Hindlimb muscle (tissue), 1 donor: ENCODE measurements at regions not wholly inside any gene's neighbourhood (a gene's known extent, or its start where the extent isn't known, plus 50 kb on each side); places are given as distances from the start of the nearest gene placed in this dataset.

Experiments
- DNase-seq: peaks from one replicate; pipeline ENCODE4 v3.0.0-alpha.2; 2013

- DNase-seq: no peak
Observed at GRCh38 chr10:131804551-131805295, 96.1 kb upstream of the PPP2R2D start.

GRCh38 chr10:131805696-131806095, 95.1 kb upstream of the PPP2R2D start:
- no peak for DNase-seq

- DNase-seq: no peak
Observed at GRCh38 chr10:131806146-131806545, 94.7 kb upstream of the PPP2R2D start.

GRCh38 chr10:131806646-131807317, 94.0 kb upstream of the PPP2R2D start:
- DNase-seq: no peak

GRCh38 chr10:131808370-131808930, 92.4 kb upstream of the PPP2R2D start:
- DNase-seq: no peak

DNA sequence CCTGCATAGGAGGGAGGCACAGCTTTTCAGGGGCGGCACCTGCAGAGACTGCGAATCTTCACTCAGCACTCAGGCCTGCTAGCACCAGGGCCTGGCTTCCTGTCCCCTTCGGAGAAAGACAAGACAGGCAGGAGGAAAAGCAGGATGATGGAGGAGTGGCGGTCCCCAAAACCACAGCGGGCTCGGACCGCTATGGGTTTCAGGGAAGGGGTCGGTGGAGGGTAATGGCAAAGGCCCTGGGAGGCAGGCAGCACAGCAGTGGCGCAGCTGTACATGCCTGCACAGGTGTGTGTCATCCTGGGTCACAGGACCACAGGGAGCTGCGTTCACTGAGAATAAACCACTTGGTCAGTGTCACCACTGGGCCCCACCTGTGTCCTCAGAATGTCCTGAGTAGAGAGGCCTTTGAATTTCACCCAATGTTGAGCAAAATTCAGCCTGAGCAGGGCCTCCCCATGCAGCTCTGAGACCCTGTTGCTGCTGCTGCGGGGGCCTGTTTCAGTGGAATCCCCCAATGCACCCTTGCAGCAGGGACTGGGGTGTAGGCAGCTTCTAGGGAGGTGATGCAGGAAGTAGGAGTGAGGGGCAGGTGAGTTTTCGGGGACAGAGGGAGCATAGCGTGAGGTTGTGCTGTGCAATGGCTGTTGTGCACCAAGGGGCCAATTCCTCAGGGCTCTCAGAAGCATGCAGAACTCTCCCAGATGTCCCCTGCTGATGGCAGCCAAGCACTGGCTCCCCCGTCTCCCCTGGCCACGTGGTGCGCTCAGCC, 90.6 kb upstream of the PPP2R2D start:
- DNase-seq: no peak

DNA sequence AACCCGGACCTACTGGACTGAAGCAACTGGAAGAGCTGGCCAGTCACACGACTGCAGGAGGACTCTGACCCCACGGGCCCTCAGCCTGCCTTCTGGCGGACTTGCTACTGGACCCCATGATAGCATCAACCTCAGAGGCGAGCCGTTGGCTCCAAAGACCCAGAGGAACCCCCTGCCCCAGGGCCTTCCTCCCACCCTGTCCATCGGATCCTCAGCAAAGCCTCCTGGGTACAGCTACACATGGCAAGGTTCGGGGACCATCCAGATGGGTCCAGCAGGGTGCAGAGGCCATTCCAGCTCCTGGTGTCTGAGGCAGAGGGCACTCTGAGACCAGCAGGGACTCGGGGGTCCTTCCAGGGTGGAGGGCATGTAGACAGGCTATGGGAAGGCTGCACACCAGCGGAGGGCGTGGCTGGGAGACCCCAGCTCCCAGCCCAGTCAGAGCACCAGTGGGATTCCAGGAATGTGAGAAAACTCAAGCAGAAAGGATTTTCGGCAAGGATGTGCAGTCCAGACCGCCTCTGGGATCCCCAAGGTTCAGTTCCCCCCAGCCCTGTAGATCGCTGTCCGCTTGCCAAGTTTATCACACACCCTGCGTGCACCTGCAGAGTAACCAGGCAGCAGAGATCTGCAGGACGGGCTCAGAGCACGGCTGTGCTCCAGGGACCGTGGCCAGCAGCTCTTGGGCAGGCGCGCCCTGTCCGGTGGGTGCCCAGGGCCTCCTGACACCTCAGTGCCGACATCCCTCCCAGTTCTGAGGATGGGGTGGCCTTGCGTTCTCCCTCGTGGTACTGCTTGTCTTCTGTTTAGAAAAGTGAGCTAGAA, 89.8 kb upstream of the PPP2R2D start:
- no peak for DNase-seq

DNA sequence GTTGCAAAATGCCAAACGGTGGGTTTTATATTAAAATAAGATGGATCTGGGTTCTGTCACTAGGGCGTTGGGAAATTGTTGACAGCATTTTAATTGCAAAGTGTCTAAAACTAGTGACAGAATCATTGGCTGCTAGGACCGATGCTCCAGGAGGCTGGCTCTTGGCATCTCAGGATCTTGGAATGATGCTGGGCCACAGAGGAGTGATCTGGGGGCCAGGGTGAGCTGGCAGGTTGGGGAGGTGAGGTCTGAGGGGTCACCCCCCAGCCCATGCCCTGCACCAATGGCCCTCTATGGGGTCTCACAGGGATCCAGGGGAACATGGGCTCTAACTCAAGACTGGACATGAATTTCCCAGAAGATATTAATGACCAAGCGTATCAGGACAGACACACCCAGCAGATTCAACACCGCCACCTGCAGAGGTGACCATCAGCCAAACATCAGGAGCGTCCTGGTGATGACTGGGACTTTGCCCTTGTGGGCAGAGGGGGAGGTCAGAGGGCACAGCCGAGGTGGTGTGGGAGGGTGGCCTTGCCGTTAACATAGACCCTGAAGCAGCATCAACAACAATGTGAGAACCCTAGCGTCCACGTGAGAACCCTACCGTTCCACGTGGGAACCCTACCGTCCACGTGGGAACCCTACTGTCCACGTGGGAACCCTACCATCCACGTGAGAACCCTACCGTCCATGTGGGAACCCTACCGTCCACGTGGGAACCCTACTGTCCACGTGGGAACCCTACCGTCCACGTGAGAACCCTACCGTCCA, 89.0 kb upstream of the PPP2R2D start:
- no peak for DNase-seq

- no peak for DNase-seq
Observed at GRCh38 chr10:131812736-131813604, 87.8 kb upstream of the PPP2R2D start.

- DNase-seq: no peak
Observed at GRCh38 chr10:131814567-131815265, 86.1 kb upstream of the PPP2R2D start.

- DNase-seq: no peak
Observed at GRCh38 chr10:131815266-131816156, 85.3 kb upstream of the PPP2R2D start.

GRCh38 chr10:131816157-131816775, 84.5 kb upstream of the PPP2R2D start:
- no peak for DNase-seq

- DNase-seq: no peak
Observed at GRCh38 chr10:131816941-131817700, 83.7 kb upstream of the PPP2R2D start.

GRCh38 chr10:131817866-131818509, 82.8 kb upstream of the PPP2R2D start:
- no peak for DNase-seq

DNA sequence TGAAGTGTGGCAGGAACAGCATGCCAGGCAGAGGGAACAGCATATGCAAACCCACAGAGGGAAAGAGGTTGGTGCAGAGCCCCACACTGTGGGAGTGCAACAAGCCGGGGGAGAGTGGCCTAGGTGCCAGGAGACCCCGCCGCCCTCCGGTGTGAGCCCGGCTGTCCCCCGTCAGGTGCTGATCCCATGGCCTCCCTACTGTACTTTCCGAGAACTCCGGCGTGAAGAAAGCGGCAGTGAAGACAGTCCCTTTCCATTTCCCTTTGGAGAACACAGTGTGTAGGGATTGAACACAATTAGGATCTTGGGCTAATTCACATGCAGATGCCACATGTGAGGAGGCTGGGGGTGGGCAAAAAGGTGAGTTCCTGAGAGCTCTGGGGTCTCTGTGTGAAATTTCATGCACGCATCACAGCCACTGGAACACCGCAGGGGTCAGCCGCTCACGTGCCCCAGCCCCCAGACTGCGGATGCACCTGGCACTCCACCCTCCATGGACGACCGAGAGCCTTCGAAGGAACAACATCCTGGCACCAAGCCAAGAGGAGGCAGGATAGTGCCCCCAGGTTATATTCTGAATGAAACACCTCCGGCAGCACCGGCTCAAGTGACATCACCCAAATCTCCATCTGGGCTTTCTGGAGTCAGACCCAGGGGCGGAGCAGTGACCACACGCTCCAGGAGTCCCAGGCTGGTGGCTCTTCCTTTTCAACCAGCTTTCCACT, 82.1 kb upstream of the PPP2R2D start:
- no peak for DNase-seq
